ENCODE measurements at regions not wholly inside any gene's neighbourhood (a gene's known extent, or its start where the extent isn't known, plus 50 kb on each side); places are given as distances from the start of the nearest gene placed in this dataset.

GRCh38 chrX:26580021-26580420 lies 364.1 kb downstream of the MAGEB5 start:
- TF ChIP-seq, protein P1, sequence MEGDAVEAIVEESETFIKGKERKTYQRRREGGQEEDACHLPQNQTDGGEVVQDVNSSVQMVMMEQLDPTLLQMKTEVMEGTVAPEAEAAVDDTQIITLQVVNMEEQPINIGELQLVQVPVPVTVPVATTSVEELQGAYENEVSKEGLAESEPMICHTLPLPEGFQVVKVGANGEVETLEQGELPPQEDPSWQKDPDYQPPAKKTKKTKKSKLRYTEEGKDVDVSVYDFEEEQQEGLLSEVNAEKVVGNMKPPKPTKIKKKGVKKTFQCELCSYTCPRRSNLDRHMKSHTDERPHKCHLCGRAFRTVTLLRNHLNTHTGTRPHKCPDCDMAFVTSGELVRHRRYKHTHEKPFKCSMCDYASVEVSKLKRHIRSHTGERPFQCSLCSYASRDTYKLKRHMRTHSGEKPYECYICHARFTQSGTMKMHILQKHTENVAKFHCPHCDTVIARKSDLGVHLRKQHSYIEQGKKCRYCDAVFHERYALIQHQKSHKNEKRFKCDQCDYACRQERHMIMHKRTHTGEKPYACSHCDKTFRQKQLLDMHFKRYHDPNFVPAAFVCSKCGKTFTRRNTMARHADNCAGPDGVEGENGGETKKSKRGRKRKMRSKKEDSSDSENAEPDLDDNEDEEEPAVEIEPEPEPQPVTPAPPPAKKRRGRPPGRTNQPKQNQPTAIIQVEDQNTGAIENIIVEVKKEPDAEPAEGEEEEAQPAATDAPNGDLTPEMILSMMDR (IDR thresholded peaks at IDR 0.05): no peak

DNA sequence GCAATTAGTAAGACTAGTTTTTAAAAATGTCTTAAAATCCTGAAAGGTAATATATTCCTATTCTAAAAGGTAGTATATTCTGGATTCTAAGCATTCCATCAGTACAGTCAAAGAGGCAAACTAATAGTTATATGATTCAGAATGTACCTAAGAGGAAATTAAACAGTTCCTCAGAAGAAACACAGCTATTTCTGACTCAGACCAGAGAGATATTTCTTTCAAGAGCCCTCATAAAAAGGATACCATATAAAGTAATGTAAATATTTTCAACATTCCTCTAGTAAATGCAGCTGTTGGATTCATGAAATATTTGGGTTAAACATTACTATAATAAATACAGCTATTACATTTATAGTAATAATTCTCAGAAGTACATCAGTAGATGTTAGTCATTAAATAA lies 358.3 kb downstream of the MAGEB5 start:
- TF ChIP-seq, protein P1 (IDR thresholded peaks at IDR 0.05): no peak

DNA sequence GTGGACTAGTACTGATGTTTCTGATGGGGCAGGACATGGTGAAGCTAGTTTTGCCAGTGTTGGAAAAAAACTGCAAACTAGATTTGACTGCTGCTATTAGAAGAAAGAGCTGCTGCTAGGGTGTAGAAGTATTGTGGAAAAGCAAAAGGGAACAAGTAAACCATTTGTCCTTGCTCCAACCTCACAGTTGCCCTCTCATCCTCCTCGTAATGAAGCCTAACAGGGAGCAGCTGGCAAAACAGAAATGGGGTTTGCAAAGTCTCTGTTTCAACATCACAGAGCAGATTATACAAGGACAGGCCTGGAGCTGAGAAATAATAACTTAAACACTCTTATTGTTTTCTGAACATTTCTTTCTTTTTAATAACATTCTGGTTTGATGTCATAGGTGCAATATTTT lies 346.2 kb downstream of the MAGEB5 start:
- TF ChIP-seq, protein P1 (IDR thresholded peaks at IDR 0.05): no peak

DNA sequence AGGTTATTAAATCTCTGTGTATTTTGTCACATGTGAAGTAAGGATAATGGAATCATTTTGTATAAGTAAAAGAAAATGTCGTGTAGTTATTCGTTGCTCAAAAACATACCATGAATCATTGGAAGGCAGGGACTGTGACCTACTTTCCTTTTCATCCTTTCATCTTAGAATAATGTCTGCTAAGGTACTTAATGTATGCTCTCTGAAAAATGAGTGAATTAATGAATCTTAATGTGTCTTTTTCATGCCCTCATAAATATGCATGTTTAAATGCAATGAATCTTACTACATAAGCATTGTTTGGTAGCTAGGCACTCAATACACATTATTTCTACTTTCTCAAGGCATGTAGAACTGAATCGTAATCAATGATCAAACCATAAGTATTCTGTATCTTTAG lies 343.9 kb downstream of the MAGEB5 start:
- TF ChIP-seq, protein P1 (IDR thresholded peaks at IDR 0.05): no peak

GRCh38 chrX:26558719-26559386 lies 342.9 kb downstream of the MAGEB5 start:
- TF ChIP-seq, protein P1 (IDR thresholded peaks at IDR 0.05): no peak

- TF ChIP-seq, protein P1 (IDR thresholded peaks at IDR 0.05): no peak
Measured at GRCh38 chrX:26557691-26558321, 341.8 kb downstream of the MAGEB5 start.

- TF ChIP-seq, protein P1 (IDR thresholded peaks at IDR 0.05): no peak
Measured at GRCh38 chrX:26522501-26522900, 306.5 kb downstream of the MAGEB5 start.
